GM21528 (cell line): ENCODE measurements at regions not wholly inside any gene's neighbourhood (a gene's known extent, or its start where the extent isn't known, plus 50 kb on each side); places are given as distances from the start of the nearest gene placed in this dataset.
"Not testable (repeated sequence)": the region's sequence is repeated elsewhere in the genome, so short reads cannot be mapped to it uniquely, and the experiment has no call there.

Source experiments
- ATAC-seq: cut with Tn5 transposase; IDR thresholded peaks from one replicate; pipeline ENCODE4 v1.9.1; 2021; ENCODE audit warnings: mild to moderate bottlenecking, moderate library complexity; ENCODE audit not compliant: unreplicated experiment, low FRiP score

GRCh38 chr10:56441337-56441736 lies 80.3 kb upstream of the ZWINT start:
- ATAC-seq, result not testable (repeated sequence)
